Hepatocyte (in vitro differentiated cells): ENCODE measurements at regions not wholly inside any gene's neighbourhood (a gene's known extent, or its start where the extent isn't known, plus 50 kb on each side); places are given as distances from the start of the nearest gene placed in this dataset.

Experiments used
- DNase-seq: peaks from one replicate; pipeline ENCODE4 v3.0.0-alpha.2; 2016; ENCODE audit warnings: low spot score
- H2AFZ ChIP-seq: fragments of 200-600 bp; sonication (generic); 2 replicates; pipeline ENCODE4 v1.6.0; 2016; ENCODE audit warnings: antibody characterized with exemption, mild to moderate bottlenecking
- H3K27ac ChIP-seq: fragments of 200-600 bp; sonication (generic); 2 replicates; pipeline ENCODE4 v1.5.1; 2016; ENCODE audit warnings: mild to moderate bottlenecking
- H3K27me3 ChIP-seq: fragments of 200-600 bp; sonication (generic); 2 replicates; pipeline ENCODE4 v1.6.1; 2016
- H3K36me3 ChIP-seq: fragments of 200-600 bp; sonication (generic); replicated peaks from 2 replicates; pipeline ENCODE4 v1.5.1; 2016; ENCODE audit warnings: low read depth; ENCODE audit not compliant: insufficient read depth
- H3K4me1 ChIP-seq: fragments of 200-600 bp; sonication (generic); 2 replicates; pipeline ENCODE4 v1.5.1; 2016; ENCODE audit warnings: mild to moderate bottlenecking, moderate library complexity; ENCODE audit not compliant: insufficient read depth
- H3K4me2 ChIP-seq: fragments of 200-600 bp; sonication (generic); 2 replicates; pipeline ENCODE4 v1.6.0; 2016
- H3K4me3 ChIP-seq: fragments of 200-600 bp; sonication (generic); 2 replicates; pipeline ENCODE4 v1.5.1; 2016; ENCODE audit warnings: mild to moderate bottlenecking
- H3K79me2 ChIP-seq: fragments of 200-600 bp; sonication (generic); 2 replicates; pipeline ENCODE4 v1.6.0; 2017; ENCODE audit warnings: mild to moderate bottlenecking
- H3K9me2 ChIP-seq: fragments of 200-600 bp; sonication (generic); replicated peaks from 2 replicates; pipeline ENCODE4 v1.6.0; 2017; ENCODE audit warnings: mild to moderate bottlenecking; ENCODE audit not compliant: insufficient read depth
- H3K9me3 ChIP-seq: fragments of 200-600 bp; sonication (generic); 2 replicates; pipeline ENCODE4 v1.5.1; 2016; ENCODE audit warnings: low read depth, mild to moderate bottlenecking
- H4K20me1 ChIP-seq: fragments of 200-600 bp; sonication (generic); 2 replicates; pipeline ENCODE4 v1.6.0; 2016; ENCODE audit warnings: mild to moderate bottlenecking; ENCODE audit not compliant: insufficient read depth, poor library complexity, severe bottlenecking
- EZH2 ChIP-seq: fragments of 200-600 bp; sonication (generic); IDR thresholded peaks from 2 replicates; pipeline ENCODE4 v1.6.1; 2016; ENCODE audit warnings: antibody characterized with exemption, mild to moderate bottlenecking, borderline replicate concordance
- EZH2phosphoT487 ChIP-seq: fragments of 200-600 bp; sonication (generic); IDR thresholded peaks from one replicate; pipeline ENCODE4 v1.6.1; 2018; ENCODE audit warnings: antibody characterized with exemption, mild to moderate bottlenecking, low read depth, moderate library complexity; ENCODE audit not compliant: unreplicated experiment, severe bottlenecking
- WGBS: methylation state at CpG from one replicate; pipeline ENCODE4 v1.1.6; 2016; ENCODE audit warnings: low lambda C conversion rate; ENCODE audit errors: missing lambda C conversion rate; 5-methylcytosine and 5-hydroxymethylcytosine counted together
- TF ChIP-seq, protein P1 (sequence below): fragments of 200-600 bp; sonication (generic); IDR thresholded peaks from 2 replicates; pipeline ENCODE4 v1.5.1; 2016; ENCODE audit warnings: antibody characterized with exemption, mild to moderate bottlenecking; ENCODE audit not compliant: poor library complexity

DNA sequence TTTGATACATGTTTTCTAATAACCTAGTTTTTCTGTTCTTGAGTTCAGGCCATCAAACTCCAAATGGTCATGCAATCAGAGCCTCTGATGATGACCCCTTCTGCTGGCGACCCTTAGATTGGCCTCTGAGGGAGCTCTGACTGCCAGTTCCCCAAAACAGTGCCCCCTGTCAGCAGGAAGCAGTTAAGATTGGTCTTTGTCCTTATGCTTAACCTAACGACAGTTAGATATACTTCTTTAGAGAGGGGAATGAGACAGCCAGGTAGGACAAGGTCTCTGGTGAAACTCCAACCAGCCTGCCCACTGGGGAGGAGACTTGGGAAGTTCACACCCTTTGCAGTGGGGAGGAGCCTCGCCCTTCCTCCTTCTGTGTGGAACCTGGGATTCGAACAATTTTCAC, 390.4 kb upstream of the KIF2A start:
- Histone ChIP-seq H3K4me2 (no peak overlapping the region), H3K9me3 (no peaks in the 10 kb centered on the region), H3K4me3 (no peak overlapping the region), H3K9me2 (no peaks in the 10 kb centered on the region), H3K27ac (no peak overlapping the region), H3K79me2 (no peaks in the 10 kb centered on the region), H4K20me1 (no peaks in the 10 kb centered on the region), H3K4me1 (peaks cover 7% of the 10 kb centered on the region), H3K36me3 (no peaks in the 10 kb centered on the region), H2AFZ (no peak overlapping the region), H3K27me3 (no peaks in the 10 kb centered on the region)
- TF ChIP-seq, protein P1, sequence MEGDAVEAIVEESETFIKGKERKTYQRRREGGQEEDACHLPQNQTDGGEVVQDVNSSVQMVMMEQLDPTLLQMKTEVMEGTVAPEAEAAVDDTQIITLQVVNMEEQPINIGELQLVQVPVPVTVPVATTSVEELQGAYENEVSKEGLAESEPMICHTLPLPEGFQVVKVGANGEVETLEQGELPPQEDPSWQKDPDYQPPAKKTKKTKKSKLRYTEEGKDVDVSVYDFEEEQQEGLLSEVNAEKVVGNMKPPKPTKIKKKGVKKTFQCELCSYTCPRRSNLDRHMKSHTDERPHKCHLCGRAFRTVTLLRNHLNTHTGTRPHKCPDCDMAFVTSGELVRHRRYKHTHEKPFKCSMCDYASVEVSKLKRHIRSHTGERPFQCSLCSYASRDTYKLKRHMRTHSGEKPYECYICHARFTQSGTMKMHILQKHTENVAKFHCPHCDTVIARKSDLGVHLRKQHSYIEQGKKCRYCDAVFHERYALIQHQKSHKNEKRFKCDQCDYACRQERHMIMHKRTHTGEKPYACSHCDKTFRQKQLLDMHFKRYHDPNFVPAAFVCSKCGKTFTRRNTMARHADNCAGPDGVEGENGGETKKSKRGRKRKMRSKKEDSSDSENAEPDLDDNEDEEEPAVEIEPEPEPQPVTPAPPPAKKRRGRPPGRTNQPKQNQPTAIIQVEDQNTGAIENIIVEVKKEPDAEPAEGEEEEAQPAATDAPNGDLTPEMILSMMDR: no peak
- TF ChIP-seq EZH2phosphoT487 (no peak), EZH2 (no peak)
- WGBS: 77% methylated on average over 4 of the region's 4 CpGs
- no peak for DNase-seq

DNA sequence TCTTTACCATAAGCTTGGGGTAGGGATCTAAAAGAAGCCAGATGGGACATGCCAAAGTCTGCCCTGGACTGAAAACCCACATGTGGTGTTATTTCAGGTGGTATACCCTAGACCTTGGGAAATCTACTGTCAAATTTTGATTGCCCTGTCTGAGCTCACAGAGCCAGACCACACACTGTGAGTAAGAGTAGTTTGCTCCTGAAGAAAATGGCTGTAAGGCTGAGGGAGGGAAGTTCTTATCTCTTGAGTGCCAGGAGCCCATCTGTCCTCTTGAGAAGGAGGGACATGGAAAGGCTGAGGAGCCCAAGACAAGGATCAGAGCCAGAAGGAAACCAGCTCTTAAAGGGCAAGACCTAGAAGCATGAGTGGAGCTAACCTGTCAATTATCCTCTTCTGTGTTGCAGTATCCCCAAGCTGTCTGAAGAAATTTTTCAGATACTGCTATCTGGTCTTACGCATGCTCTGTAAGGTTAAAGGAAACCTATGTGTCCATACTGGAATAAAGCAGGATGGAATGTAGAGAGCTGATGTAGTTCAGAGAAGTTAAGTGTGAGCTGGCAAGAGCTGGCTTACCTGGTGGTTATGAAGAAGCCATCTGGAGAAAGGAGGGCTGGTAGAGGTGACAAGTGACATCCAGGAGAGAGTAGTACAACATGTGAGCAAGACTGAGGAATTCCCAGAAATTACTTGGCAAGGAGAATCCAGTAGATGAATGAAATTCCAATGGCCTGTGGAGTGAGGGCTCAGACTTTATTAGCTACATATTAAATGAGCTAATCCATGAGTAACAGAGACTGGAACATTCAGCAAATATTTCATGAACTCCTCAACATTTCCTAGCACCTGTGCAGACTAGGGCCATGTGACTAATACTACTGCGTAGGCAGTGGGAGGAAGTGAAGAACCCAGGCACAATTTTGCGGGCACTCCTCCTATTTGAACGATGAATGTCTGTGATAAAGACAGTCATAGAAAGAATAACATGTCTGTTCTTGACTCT, 389.1 kb upstream of the KIF2A start:
- 86% methylated on average over 4 of the region's 4 CpGs for WGBS
- Histone ChIP-seq H4K20me1 (no peaks in the 10 kb centered on the region), H3K4me1 (peaks cover 7% of the 10 kb centered on the region), H3K79me2 (no peaks in the 10 kb centered on the region), H3K36me3 (no peaks in the 10 kb centered on the region), H3K4me3 (no peak overlapping the region), H3K9me2 (no peaks in the 10 kb centered on the region), H3K9me3 (no peaks in the 10 kb centered on the region), H2AFZ (no peak overlapping the region), H3K27me3 (no peaks in the 10 kb centered on the region), H3K27ac (no peak overlapping the region), H3K4me2 (no peak overlapping the region)
- DNase-seq: no peak
- TF ChIP-seq EZH2phosphoT487: no peak
- TF ChIP-seq, protein P1: no peak
- TF ChIP-seq EZH2: no peak

DNA sequence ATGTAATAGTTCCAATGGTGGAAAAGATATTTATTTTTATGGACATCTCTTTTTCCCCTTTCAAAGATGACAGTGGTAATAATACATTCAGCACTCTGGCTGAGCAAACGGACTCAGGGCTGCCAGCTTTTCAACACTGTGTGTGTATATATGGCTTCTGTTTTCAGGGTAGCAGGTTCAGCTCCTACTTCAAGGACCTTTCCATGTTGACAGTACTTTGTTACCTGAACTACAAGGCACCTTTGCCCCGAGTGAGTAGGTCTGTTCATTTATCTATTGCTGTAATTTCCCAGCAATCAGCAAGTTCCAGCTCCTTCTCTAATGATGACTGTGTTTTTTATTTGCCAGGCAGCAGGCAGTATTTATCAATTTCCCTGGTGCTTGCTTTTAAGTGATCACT, 387.4 kb upstream of the KIF2A start:
- Histone ChIP-seq H3K4me2 (no peak overlapping the region), H4K20me1 (no peaks in the 10 kb centered on the region), H3K4me3 (no peak overlapping the region), H2AFZ (no peak overlapping the region), H3K4me1 (peaks cover 7% of the 10 kb centered on the region), H3K9me2 (no peaks in the 10 kb centered on the region), H3K27me3 (no peaks in the 10 kb centered on the region), H3K79me2 (no peaks in the 10 kb centered on the region), H3K9me3 (no peaks in the 10 kb centered on the region), H3K36me3 (no peaks in the 10 kb centered on the region), H3K27ac (peak overlapping the region; percentile 40)
- 19% methylated on average over 2 of the region's 2 CpGs for WGBS
- no peak for TF ChIP-seq EZH2phosphoT487
- TF ChIP-seq EZH2: no peak
- TF ChIP-seq, protein P1: no peak
- peak; percentile 34 for DNase-seq
